ENCODE measurements at regions not wholly inside any gene's neighbourhood (a gene's known extent, or its start where the extent isn't known, plus 50 kb on each side); places are given as distances from the start of the nearest gene placed in this dataset.

- Histone ChIP-seq H3K23ac (ENCODE audit: insufficient read length, low read depth, low read length) (no peak overlapping the region), H3K4ac (ENCODE audit: low read depth, low read length) (no peak overlapping the region), H2AFZ (ENCODE audit: low read length) (no peak overlapping the region), H3K18ac (ENCODE audit: insufficient read length, low read depth, low read length) (no peak overlapping the region), H3K14ac (ENCODE audit: insufficient read depth, low read length) (no peak overlapping the region), H4K20me1 (ENCODE audit: control insufficient read depth, insufficient read depth, insufficient read length) (no peaks in the 10 kb centered on the region), H2BK12ac (ENCODE audit: insufficient read length, low read depth, low read length) (no peak overlapping the region), H3K27ac (ENCODE audit: insufficient read length, low read depth, low read length) (no peak overlapping the region), H3K79me1 (ENCODE audit: insufficient read depth, low read depth, low read length, poor library complexity, severe bottlenecking) (no peaks in the 10 kb centered on the region), H2BK5ac (ENCODE audit: insufficient read length, low read length) (no peak overlapping the region), H4K91ac (ENCODE audit: insufficient read length, low read depth, low read length) (no peak overlapping the region), H2BK20ac (ENCODE audit: low read depth, low read length, poor library complexity, severe bottlenecking) (no peak overlapping the region), H3K9me3 (ENCODE audit: control insufficient read depth, low read depth, low read length) (no peaks in the 10 kb centered on the region), H2BK15ac (ENCODE audit: low read depth, low read length) (no peak overlapping the region), H3K4me2 (ENCODE audit: insufficient read depth, insufficient read length, low read length) (no peak overlapping the region), H3K79me2 (ENCODE audit: insufficient read depth, low read length) (no peaks in the 10 kb centered on the region), H3T11ph (ENCODE audit: low read length) (no peak overlapping the region), H3K4me1 (ENCODE audit: insufficient read depth, low read length) (no peaks in the 10 kb centered on the region), H2BK120ac (ENCODE audit: low read depth, low read length, poor library complexity, severe bottlenecking) (no peak overlapping the region), H3K56ac (ENCODE audit: insufficient read length, low read depth, low read length) (no peak overlapping the region), H3K27me3 (ENCODE audit: insufficient read depth, low read length) (no peaks in the 10 kb centered on the region), H2AK5ac (ENCODE audit: insufficient read length, low read length) (no peak overlapping the region), H3K9ac (ENCODE audit: extremely low read depth, insufficient read length, low read length) (no peak overlapping the region), H4K8ac (replicated peaks; ENCODE audit: insufficient read length, low read depth, low read length) (no peak overlapping the region), H4K5ac (ENCODE audit: insufficient read length, low read depth, low read length) (no peak overlapping the region), H3K23me2 (ENCODE audit: insufficient read length, low read depth, low read length, poor library complexity, severe bottlenecking) (no peaks in the 10 kb centered on the region)
- Mint-ChIP-seq H3K4me3 (no peak overlapping the region), H3K27me3 (ENCODE audit: low read depth) (no peaks in the 10 kb centered on the region), H3K36me3 (ENCODE audit: insufficient read depth in 1 of 3, low read depth in 3 of 3) (no peaks in the 10 kb centered on the region), H3K4me1 (0 out of 4 replicates have a peak, but pooled peaks cover 0 to 3% of the 10 kb centered on the region in 2 experiments), H3K27ac (no peak overlapping the region), H3K9me3 (no peaks in the 10 kb centered on the region)
- no peak for DNase-seq
- no peak for TF ChIP-seq CTCF (conservative IDR thresholded peaks at IDR 0.05)
- no CpG with 5 or more reads among the region's 2 CpGs for WGBS (ENCODE audit: extremely low coverage, insufficient read length, low lambda C conversion rate)
Observed at GRCh38 chr3:109618766-109619378, 281.5 kb upstream of the DPPA4 start.

Measured in H9 (cell line).